Uterus (tissue), 3 donors: ENCODE measurements at regions not wholly inside any gene's neighbourhood (a gene's known extent, or its start where the extent isn't known, plus 50 kb on each side); places are given as distances from the start of the nearest gene placed in this dataset.

Source experiments
- DNase-seq, 2 donors: peaks; one replicate each; pipeline ENCODE4 v3.0.0-alpha.2; 2019 to 2020
- H3K27ac ChIP-seq, 2 donors: fragments of 200-600 bp; sonication (generic); 1 replicate in 1 of 2; 2 replicates in 1 of 2; pipeline ENCODE4 v1.5.1; 2016 to 2018
- H3K27me3 ChIP-seq, 2 donors: fragments of 200-600 bp; sonication (generic); one replicate each; pipeline ENCODE4 v1.5.1; 2018 to 2019; ENCODE audit warnings: control low read depth in 1 of 2
- H3K36me3 ChIP-seq, 2 donors: fragments of 200-600 bp; sonication (generic); one replicate each; pipeline ENCODE4 v1.5.1; 2019; ENCODE audit warnings: control low read depth in 1 of 2
- H3K4me1 ChIP-seq, 2 donors: fragments of 200-600 bp; sonication (generic); one replicate each; pipeline ENCODE4 v1.5.1; 2018 to 2019; ENCODE audit warnings: control low read depth in 1 of 2
- H3K4me3 ChIP-seq, 2 donors: fragments of 200-600 bp; sonication (generic); 1 replicate in 1 of 2; 2 replicates in 1 of 2; pipeline ENCODE4 v1.5.1; 2018 to 2019; ENCODE audit warnings: mild to moderate bottlenecking in 1 of 2
- H3K9me3 ChIP-seq, 2 donors: fragments of 200-600 bp; sonication (generic); one replicate each; pipeline ENCODE4 v1.5.1; 2019; ENCODE audit warnings: control low read depth in 1 of 2
- CTCF ChIP-seq, 4 experiments: fragments of 200-600 bp in 2 of 4; fragments of 450-650 bp in 2 of 4; sonication (generic) in 2 of 4; IDR thresholded peaks; one replicate each; pipeline ENCODE4 v1.5.1; 2016 to 2019; ENCODE audit warnings: antibody characterized with exemption in 4 of 4, mild to moderate bottlenecking in 2 of 4, moderate library complexity in 1 of 4
- POLR2A ChIP-seq, 2 donors: fragments of 450-650 bp; IDR thresholded peaks; one replicate each; pipeline ENCODE4 v1.6.1; 2016; ENCODE audit warnings: antibody characterized with exemption in 2 of 2, mild to moderate bottlenecking in 1 of 2, moderate library complexity in 1 of 2
- intact Hi-C: fragments of 100-400 bp; cut with DNase I; formaldehyde crosslinking; loops from one replicate; pipeline ENCODE4 v1.15.1; 2023; ENCODE audit warnings: low total_unique reads
- donor health status: DM: yes; HTN: yes; CAD: no.

GRCh38 chr7:12947465-12947864 lies 260.0 kb downstream of the ARL4A start:
- no peaks in the 10 kb centered on the region for H3K36me3 ChIP-seq
- no peaks in the 10 kb centered on the region for H3K27me3 ChIP-seq
- intact Hi-C loops, result no loop called here
- no peak for TF ChIP-seq POLR2A (IDR thresholded peaks at IDR 0.05)
- TF ChIP-seq CTCF (IDR thresholded peaks at IDR 0.05), result no peak
- H3K27ac ChIP-seq, result no peak overlapping the region
- no peaks in the 10 kb centered on the region for H3K9me3 ChIP-seq
- DNase-seq, result no peak
- H3K4me3 ChIP-seq, result no peak overlapping the region
- no peaks in the 10 kb centered on the region for H3K4me1 ChIP-seq

- Histone ChIP-seq H3K36me3 (no peaks in the 10 kb centered on the region), H3K4me1 (no peaks in the 10 kb centered on the region), H3K27ac (no peak overlapping the region), H3K9me3 (no peaks in the 10 kb centered on the region), H3K27me3 (no peaks in the 10 kb centered on the region), H3K4me3 (no peak overlapping the region)
- TF ChIP-seq CTCF (IDR thresholded peaks at IDR 0.05) (no peak), POLR2A (IDR thresholded peaks at IDR 0.05) (no peak)
- intact Hi-C loops, result no loop called here
- no peak for DNase-seq
These were observed 261.9 kb downstream of the ARL4A start for GRCh38 chr7:12949060-12949931.

- Histone ChIP-seq H3K36me3 (no peaks in the 10 kb centered on the region), H3K27ac (no peak overlapping the region), H3K4me1 (no peaks in the 10 kb centered on the region), H3K27me3 (no peaks in the 10 kb centered on the region), H3K4me3 (no peak overlapping the region), H3K9me3 (no peaks in the 10 kb centered on the region)
- no peak for TF ChIP-seq CTCF (IDR thresholded peaks at IDR 0.05)
- no peak for TF ChIP-seq POLR2A (IDR thresholded peaks at IDR 0.05)
- intact Hi-C loops, result no loop called here
- DNase-seq, result no peak
These were observed 264.0 kb downstream of the ARL4A start for GRCh38 chr7:12951397-12951801.

GRCh38 chr7:12954380-12955033 lies 267.1 kb downstream of the ARL4A start:
- H3K27me3 ChIP-seq, result no peaks in the 10 kb centered on the region
- no peaks in the 10 kb centered on the region for H3K4me1 ChIP-seq
- H3K27ac ChIP-seq, result no peak overlapping the region
- TF ChIP-seq POLR2A (IDR thresholded peaks at IDR 0.05), result no peak
- no peak for TF ChIP-seq CTCF (IDR thresholded peaks at IDR 0.05)
- H3K4me3 ChIP-seq, result no peak overlapping the region
- no peaks in the 10 kb centered on the region for H3K36me3 ChIP-seq
- no peaks in the 10 kb centered on the region for H3K9me3 ChIP-seq
- intact Hi-C loops, result no loop called here
- DNase-seq, result no peak

- no peak overlapping the region for H3K4me3 ChIP-seq
- intact Hi-C loops, result no loop called here
- H3K27me3 ChIP-seq, result no peaks in the 10 kb centered on the region
- H3K27ac ChIP-seq, result no peak overlapping the region
- DNase-seq, result no peak
- H3K36me3 ChIP-seq, result no peaks in the 10 kb centered on the region
- no peak for TF ChIP-seq POLR2A (IDR thresholded peaks at IDR 0.05)
- no peak for TF ChIP-seq CTCF (IDR thresholded peaks at IDR 0.05)
- no peaks in the 10 kb centered on the region for H3K4me1 ChIP-seq
- no peaks in the 10 kb centered on the region for H3K9me3 ChIP-seq
These were observed 270.1 kb downstream of the ARL4A start for GRCh38 chr7:12957487-12957886.
